ENCODE measurements at regions not wholly inside any gene's neighbourhood (a gene's known extent, or its start where the extent isn't known, plus 50 kb on each side); places are given as distances from the start of the nearest gene placed in this dataset.
A peak's percentile ranks its signal among the peaks of the same experiment; 100 is the strongest.
"Not testable (repeated sequence)": the region's sequence is repeated elsewhere in the genome, so short reads cannot be mapped to it uniquely, and the experiment has no call there.

GRCh38 chr17:77341069-77341541 lies 200.3 kb downstream of the SEC14L1 start:
- peak overlapping the region; percentile 35 for H3K4me3 ChIP-seq (ENCODE audit: low read depth, low read length)
- no peaks in the 10 kb centered on the region for H3K27me3 ChIP-seq (ENCODE audit: control insufficient read depth, insufficient read depth, low read length)
- H3K4me3 Mint-ChIP-seq = peak overlapping the region; percentile 14 to 75 (median 53)
- ATAC-seq (ENCODE audit: low read depth in 2 of 2) (no peak), DNase-seq (no peak)
- peak overlapping the region; percentile 75 to 95 (median 78) for H3K27ac Mint-ChIP-seq
- peaks cover 0 to 6% of the 10 kb centered on the region in 2 experiments for H3K9me3 ChIP-seq (ENCODE audit: control insufficient read depth in 2 of 2, low read length in 2 of 2)
- H3K36me3 ChIP-seq (ENCODE audit: control insufficient read depth, insufficient read depth, low read length) = no peaks in the 10 kb centered on the region
- no peaks in the 10 kb centered on the region for H3K36me3 Mint-ChIP-seq
- H3K4me1 Mint-ChIP-seq = peaks cover 32 to 67% (median 42%) of the 10 kb centered on the region in 4 donors
- H3K27me3 Mint-ChIP-seq = no peaks in the 10 kb centered on the region
- H3K9me3 Mint-ChIP-seq = peaks cover 0 to 1% (median 0%) of the 10 kb centered on the region in 7 donors
- peaks cover 40% of the 10 kb centered on the region for H3K4me1 ChIP-seq (ENCODE audit: control insufficient read depth, insufficient read depth, low read length, poor library complexity, severe bottlenecking)
- H3K27ac ChIP-seq (ENCODE audit: insufficient read depth, low read length, poor library complexity, severe bottlenecking) = no peak overlapping the region

GRCh38 chr17:77342656-77342990 lies 201.9 kb downstream of the SEC14L1 start:
- ATAC-seq (ENCODE audit: low read depth in 2 of 2); H3K9me3 ChIP-seq (ENCODE audit: control insufficient read depth in 2 of 2, low read length in 2 of 2); DNase-seq; H3K36me3 Mint-ChIP-seq; H3K36me3 ChIP-seq (ENCODE audit: control insufficient read depth, insufficient read depth, low read length); H3K9me3 Mint-ChIP-seq; H3K27me3 Mint-ChIP-seq; H3K27me3 ChIP-seq (ENCODE audit: control insufficient read depth, insufficient read depth, low read length): not testable (repeated sequence)
- Mint-ChIP-seq H3K4me1 (peaks cover 33 to 67% (median 44%) of the 10 kb centered on the region in 4 donors), H3K27ac (peak overlapping the region; percentile 78 to 97 (median 84)), H3K4me3 (peak overlapping the region; percentile 64 to 79 (median 76))
- peaks cover 40% of the 10 kb centered on the region for H3K4me1 ChIP-seq (ENCODE audit: control insufficient read depth, insufficient read depth, low read length, poor library complexity, severe bottlenecking)
- H3K27ac ChIP-seq (ENCODE audit: insufficient read depth, low read length, poor library complexity, severe bottlenecking) = peak overlapping the region; percentile 66
- peak overlapping the region; percentile 83 for H3K4me3 ChIP-seq (ENCODE audit: low read depth, low read length)

GRCh38 chr17:77343031-77343800 lies 202.4 kb downstream of the SEC14L1 start:
- H3K9me3 ChIP-seq (ENCODE audit: control insufficient read depth in 2 of 2, low read length in 2 of 2) = no peaks in the 10 kb centered on the region
- peak overlapping the region; percentile 16 to 79 (median 70) for H3K4me3 Mint-ChIP-seq
- H3K9me3 Mint-ChIP-seq = no peaks in the 10 kb centered on the region
- H3K36me3 Mint-ChIP-seq = no peaks in the 10 kb centered on the region
- H3K27me3 Mint-ChIP-seq = no peaks in the 10 kb centered on the region
- peaks cover 40% of the 10 kb centered on the region for H3K4me1 ChIP-seq (ENCODE audit: control insufficient read depth, insufficient read depth, low read length, poor library complexity, severe bottlenecking)
- peak in 1 of 3 donors; percentile 31 for DNase-seq
- peak overlapping the region; percentile 78 to 97 (median 84) for H3K27ac Mint-ChIP-seq
- peak overlapping the region; percentile 66 for H3K27ac ChIP-seq (ENCODE audit: insufficient read depth, low read length, poor library complexity, severe bottlenecking)
- H3K4me3 ChIP-seq (ENCODE audit: low read depth, low read length) = peak overlapping the region; percentile 83
- H3K4me1 Mint-ChIP-seq = peaks cover 33 to 67% (median 44%) of the 10 kb centered on the region in 4 donors
- no peaks in the 10 kb centered on the region for H3K36me3 ChIP-seq (ENCODE audit: control insufficient read depth, insufficient read depth, low read length)
- H3K27me3 ChIP-seq (ENCODE audit: control insufficient read depth, insufficient read depth, low read length) = no peaks in the 10 kb centered on the region
- ATAC-seq (ENCODE audit: low read depth in 2 of 2) = no peak

- H3K9me3 Mint-ChIP-seq = no peaks in the 10 kb centered on the region
- ATAC-seq (ENCODE audit: low read depth in 2 of 2) = no peak
- Histone ChIP-seq H3K27me3 (ENCODE audit: control insufficient read depth, insufficient read depth, low read length) (no peaks in the 10 kb centered on the region), H3K4me1 (ENCODE audit: control insufficient read depth, insufficient read depth, low read length, poor library complexity, severe bottlenecking) (peaks cover 37% of the 10 kb centered on the region), H3K4me3 (ENCODE audit: low read depth, low read length) (peak overlapping the region; percentile 83), H3K9me3 (ENCODE audit: control insufficient read depth in 2 of 2, low read length in 2 of 2) (no peaks in the 10 kb centered on the region), H3K36me3 (ENCODE audit: control insufficient read depth, insufficient read depth, low read length) (no peaks in the 10 kb centered on the region), H3K27ac (ENCODE audit: insufficient read depth, low read length, poor library complexity, severe bottlenecking) (no peak overlapping the region)
- no peak for DNase-seq
- no peak overlapping the region for H3K4me3 Mint-ChIP-seq
- H3K4me1 Mint-ChIP-seq = peaks cover 30 to 60% (median 38%) of the 10 kb centered on the region in 4 donors
- no peaks in the 10 kb centered on the region for H3K27me3 Mint-ChIP-seq
- peak overlapping the region in 1 of 3 donors; percentile 6 for H3K27ac Mint-ChIP-seq
- H3K36me3 Mint-ChIP-seq = no peaks in the 10 kb centered on the region
Observed at GRCh38 chr17:77344038-77344437, 203.3 kb downstream of the SEC14L1 start.

GRCh38 chr17:77345260-77345910 lies 204.6 kb downstream of the SEC14L1 start:
- peaks cover 28 to 57% (median 37%) of the 10 kb centered on the region in 4 donors for H3K4me1 Mint-ChIP-seq
- H3K36me3 Mint-ChIP-seq = no peaks in the 10 kb centered on the region

GRCh38 chr17:77346765-77347164 lies 206.0 kb downstream of the SEC14L1 start:
- DNase-seq = no peak

More at GRCh38 chr17:77345260-77345910, 204.6 kb downstream of the SEC14L1 start:
- no peak overlapping the region for H3K4me3 ChIP-seq (ENCODE audit: low read depth, low read length)
- H3K27me3 ChIP-seq (ENCODE audit: control insufficient read depth, insufficient read depth, low read length) = no peaks in the 10 kb centered on the region
- Mint-ChIP-seq H3K4me3 (peak overlapping the region in 1 of 4 donors; percentile 22), H3K27ac (peak overlapping the region in 2 of 3 donors; percentile 38 to 86), H3K9me3 (no peaks in the 10 kb centered on the region), H3K27me3 (no peaks in the 10 kb centered on the region)
- peaks cover 36% of the 10 kb centered on the region for H3K4me1 ChIP-seq (ENCODE audit: control insufficient read depth, insufficient read depth, low read length, poor library complexity, severe bottlenecking)
- no peaks in the 10 kb centered on the region for H3K9me3 ChIP-seq (ENCODE audit: control insufficient read depth in 2 of 2, low read length in 2 of 2)
- DNase-seq (no peak), ATAC-seq (ENCODE audit: low read depth in 2 of 2) (no peak)
- no peak overlapping the region for H3K27ac ChIP-seq (ENCODE audit: insufficient read depth, low read length, poor library complexity, severe bottlenecking)
- H3K36me3 ChIP-seq (ENCODE audit: control insufficient read depth, insufficient read depth, low read length) = no peaks in the 10 kb centered on the region

GRCh38 chr17:77347544-77347943 lies 206.8 kb downstream of the SEC14L1 start:
- Histone ChIP-seq H3K4me1 (ENCODE audit: control insufficient read depth, insufficient read depth, low read length, poor library complexity, severe bottlenecking) (peaks cover 17% of the 10 kb centered on the region), H3K36me3 (ENCODE audit: control insufficient read depth, insufficient read depth, low read length) (no peaks in the 10 kb centered on the region), H3K4me3 (ENCODE audit: low read depth, low read length) (no peak overlapping the region), H3K27ac (ENCODE audit: insufficient read depth, low read length, poor library complexity, severe bottlenecking) (no peak overlapping the region), H3K27me3 (ENCODE audit: control insufficient read depth, insufficient read depth, low read length) (no peaks in the 10 kb centered on the region), H3K9me3 (ENCODE audit: control insufficient read depth in 2 of 2, low read length in 2 of 2) (no peaks in the 10 kb centered on the region)
- DNase-seq = no peak
- Mint-ChIP-seq H3K9me3 (peaks cover 0 to 1% (median 0%) of the 10 kb centered on the region in 7 donors), H3K36me3 (no peaks in the 10 kb centered on the region), H3K4me1 (peaks cover 16 to 48% (median 23%) of the 10 kb centered on the region in 4 donors), H3K27ac (no peak overlapping the region), H3K27me3 (no peaks in the 10 kb centered on the region), H3K4me3 (no peak overlapping the region)
- no peak for ATAC-seq (ENCODE audit: low read depth in 2 of 2)

More at GRCh38 chr17:77346765-77347164, 206.0 kb downstream of the SEC14L1 start:
- peaks cover 21 to 56% (median 28%) of the 10 kb centered on the region in 4 donors for H3K4me1 Mint-ChIP-seq
- Histone ChIP-seq H3K9me3 (ENCODE audit: control insufficient read depth in 2 of 2, low read length in 2 of 2) (no peaks in the 10 kb centered on the region), H3K4me3 (ENCODE audit: low read depth, low read length) (no peak overlapping the region), H3K36me3 (ENCODE audit: control insufficient read depth, insufficient read depth, low read length) (no peaks in the 10 kb centered on the region), H3K27ac (ENCODE audit: insufficient read depth, low read length, poor library complexity, severe bottlenecking) (no peak overlapping the region), H3K27me3 (ENCODE audit: control insufficient read depth, insufficient read depth, low read length) (no peaks in the 10 kb centered on the region), H3K4me1 (ENCODE audit: control insufficient read depth, insufficient read depth, low read length, poor library complexity, severe bottlenecking) (peaks cover 24% of the 10 kb centered on the region)
- ATAC-seq (ENCODE audit: low read depth in 2 of 2) = no peak
- peaks cover 0 to 1% (median 0%) of the 10 kb centered on the region in 7 donors for H3K9me3 Mint-ChIP-seq
- no peaks in the 10 kb centered on the region for H3K27me3 Mint-ChIP-seq
- no peak overlapping the region for H3K27ac Mint-ChIP-seq
- no peak overlapping the region for H3K4me3 Mint-ChIP-seq
- no peaks in the 10 kb centered on the region for H3K36me3 Mint-ChIP-seq
